Heart left ventricle (tissue), 16 donors: ENCODE measurements at regions not wholly inside any gene's neighbourhood (a gene's known extent, or its start where the extent isn't known, plus 50 kb on each side); places are given as distances from the start of the nearest gene placed in this dataset.

Experiments
- ATAC-seq, 4 donors: fragments of 200-7000 bp; cut with Tn5 transposase; one replicate each; pipeline ENCODE4 v1.9.1; 2020 to 2022; ENCODE audit warnings: moderate library complexity in 4 of 4, mild to moderate bottlenecking in 3 of 4, moderate number of reproducible peaks in 1 of 4
- DNase-seq, 5 donors: peaks; one replicate each; pipeline ENCODE4 v3.0.0-alpha.2; 2020
- H3K27ac ChIP-seq, 12 donors: fragments of 200-600 bp; sonication (generic) in 4 of 12; one replicate each; pipeline versions ENCODE4 v1.5.0 to v1.8.0; 2016 to 2022; ENCODE audit warnings: mild to moderate bottlenecking in 2 of 12
- H3K27me3 ChIP-seq, 9 donors: fragments of 200-600 bp; sonication (generic) in 2 of 9; one replicate each; pipeline versions ENCODE4 v1.5.1 to v1.8.0; 2016 to 2022; ENCODE audit warnings: mild to moderate bottlenecking in 3 of 9
- H3K36me3 ChIP-seq, 9 donors: fragments of 200-600 bp; sonication (generic) in 2 of 9; one replicate each; pipeline versions ENCODE4 v1.5.0 to v1.8.0; 2018 to 2022; ENCODE audit warnings: mild to moderate bottlenecking in 2 of 9
- H3K4me1 ChIP-seq, 12 donors: fragments of 200-600 bp; sonication (generic) in 4 of 12; one replicate each; pipeline versions ENCODE4 v1.5.0 to v1.8.0; 2016 to 2022; ENCODE audit warnings: mild to moderate bottlenecking in 3 of 12
- H3K4me3 ChIP-seq, 12 donors: fragments of 200-600 bp; sonication (generic) in 4 of 12; one replicate each; pipeline versions ENCODE4 v1.5.0 to v1.8.0; 2017 to 2022; ENCODE audit warnings: mild to moderate bottlenecking in 9 of 12, moderate library complexity in 4 of 12
- H3K9me3 ChIP-seq, 12 donors: fragments of 200-600 bp; sonication (generic) in 4 of 12; one replicate each; pipeline versions ENCODE4 v1.5.0 to v1.8.0; 2016 to 2022; ENCODE audit warnings: mild to moderate bottlenecking in 1 of 12
- POLR2A ChIP-seq, 2 donors: fragments of 450-650 bp; IDR thresholded peaks; one replicate each; pipeline ENCODE4 v1.6.1; 2017; ENCODE audit warnings: antibody characterized with exemption in 2 of 2, mild to moderate bottlenecking in 2 of 2, moderate library complexity in 2 of 2
- WGBS, 4 donors: extraction: QIAGEN DNeasy Blood & Tissue Kit in 2 of 4; methylation state at CpG; one replicate each; pipeline versions ENCODE4 v1.1.5 to v1.1.7; 2013 to 2018; 5-methylcytosine and 5-hydroxymethylcytosine counted together
- intact Hi-C, 10 donors: fragments of 100-400 bp; cut with DNase I; formaldehyde crosslinking; loops; one replicate each; pipeline versions ENCODE4 v1.11.1 to v1.14.2; 2022
- TF ChIP-seq, protein P1 (sequence below), 12 donors: fragments of 200-600 bp; sonication (generic) in 4 of 12; IDR thresholded peaks; one replicate each; pipeline versions ENCODE4 v1.5.0 to v1.8.0; 2018 to 2022; ENCODE audit warnings: antibody characterized with exemption in 12 of 12, mild to moderate bottlenecking in 5 of 12
- donor health status: ischemic (EF 13 %, LVEDD 7.1; RV severe dilation, severe dysfunction).
- donor health status: healthy with polysubstance abuse.
- donor health status: DM: no; HTN: yes; CAD: no.
- donor health status: DM: no; HTN: no; CAD: no.
- donor health status: ischemic (EF 25% LVEDD 6.9; RV normal size, moderate dysfunction).
- donor health status: ischemic (EF 25% LVEDD 5.7; RV mildly dilated, moderate dysfunction).
- donor health status: healthy.
- donor health status: DM: yes; HTN: yes; CAD: no.
- donor health status: ischemic (EF 35%, LVEDD 5.7; RV mildly dilated, moderate dysfunction).
- donor health status: nonischemic (EF 11% LVEDD 7.7; RV severe dilation, severe dysfunction).
- donor health status: DM: yes; HTN: yes; CAD: no.
- donor health status: PGD.
- donor health status: ischemic (EF 29% LVEDD 5.4; RV normal size, mild dysfunction).
- donor health status: nonischemic (EF 23%, LVEDD 6.1; RV moderate dilation, normal function).

DNA sequence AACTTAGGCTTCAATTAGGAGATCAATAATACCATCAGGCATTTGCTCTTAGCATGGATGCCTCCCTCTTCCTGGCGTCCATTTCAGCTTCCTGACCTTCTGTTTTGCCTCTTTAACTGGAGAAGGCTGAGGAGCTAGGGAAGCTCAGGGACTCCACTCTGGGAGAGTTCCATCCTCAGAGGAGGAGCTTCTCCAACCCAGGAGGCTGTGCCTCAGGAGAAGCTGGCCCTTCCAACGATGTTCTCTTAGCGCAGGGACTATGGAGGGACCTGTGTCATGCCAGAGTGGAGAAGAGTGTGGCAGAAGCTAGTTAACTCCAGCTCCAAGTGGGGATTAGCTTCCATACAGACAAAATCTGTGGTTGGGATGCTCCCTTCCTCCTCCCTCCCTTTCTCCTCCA, 58.0 kb downstream of the KCNA5 start:
- Histone ChIP-seq H3K4me3 (no peak overlapping the region), H3K9me3 (no peaks in the 10 kb centered on the region), H3K27me3 (peaks cover 0 to 5% (median 0%) of the 10 kb centered on the region in 9 donors), H3K4me1 (peaks cover 0 to 11% (median 0%) of the 10 kb centered on the region in 12 donors), H3K36me3 (no peaks in the 10 kb centered on the region), H3K27ac (no peak overlapping the region)
- ATAC-seq: no peak
- 73 to 92% (median 82%) methylated on average over 3 of the region's 3 CpGs for WGBS, 4 donors
- no peak for DNase-seq
- TF ChIP-seq, protein P1, sequence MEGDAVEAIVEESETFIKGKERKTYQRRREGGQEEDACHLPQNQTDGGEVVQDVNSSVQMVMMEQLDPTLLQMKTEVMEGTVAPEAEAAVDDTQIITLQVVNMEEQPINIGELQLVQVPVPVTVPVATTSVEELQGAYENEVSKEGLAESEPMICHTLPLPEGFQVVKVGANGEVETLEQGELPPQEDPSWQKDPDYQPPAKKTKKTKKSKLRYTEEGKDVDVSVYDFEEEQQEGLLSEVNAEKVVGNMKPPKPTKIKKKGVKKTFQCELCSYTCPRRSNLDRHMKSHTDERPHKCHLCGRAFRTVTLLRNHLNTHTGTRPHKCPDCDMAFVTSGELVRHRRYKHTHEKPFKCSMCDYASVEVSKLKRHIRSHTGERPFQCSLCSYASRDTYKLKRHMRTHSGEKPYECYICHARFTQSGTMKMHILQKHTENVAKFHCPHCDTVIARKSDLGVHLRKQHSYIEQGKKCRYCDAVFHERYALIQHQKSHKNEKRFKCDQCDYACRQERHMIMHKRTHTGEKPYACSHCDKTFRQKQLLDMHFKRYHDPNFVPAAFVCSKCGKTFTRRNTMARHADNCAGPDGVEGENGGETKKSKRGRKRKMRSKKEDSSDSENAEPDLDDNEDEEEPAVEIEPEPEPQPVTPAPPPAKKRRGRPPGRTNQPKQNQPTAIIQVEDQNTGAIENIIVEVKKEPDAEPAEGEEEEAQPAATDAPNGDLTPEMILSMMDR (IDR thresholded peaks at IDR 0.05): no peak
- no peak for TF ChIP-seq POLR2A (IDR thresholded peaks at IDR 0.05)
- intact Hi-C loops: no loop called here

DNA sequence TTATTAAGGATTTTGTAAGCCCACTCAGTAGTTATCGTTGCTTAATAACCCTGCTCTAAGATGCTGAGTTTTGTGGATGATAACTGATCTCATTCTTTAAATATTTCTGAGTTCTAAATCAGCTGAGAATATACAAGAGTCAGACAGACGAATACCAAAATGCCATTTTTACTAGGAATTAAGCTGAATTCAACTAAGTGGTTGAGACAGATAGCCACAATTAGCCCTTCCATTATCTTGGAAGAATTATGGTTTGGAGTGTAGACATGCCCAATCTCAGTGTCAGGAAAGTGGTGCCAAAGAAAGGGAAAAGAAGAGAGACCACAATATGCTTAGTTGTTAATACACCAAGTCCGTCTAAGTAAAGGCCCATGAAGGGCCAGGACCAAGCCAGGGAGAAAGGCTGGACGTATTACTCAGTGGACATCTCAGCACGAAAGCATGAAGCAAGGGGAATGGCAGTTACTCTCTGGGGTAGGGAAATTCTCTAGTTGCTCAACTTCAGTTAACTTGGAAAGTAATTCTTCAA, 58.6 kb downstream of the KCNA5 start:
- no peak for ATAC-seq
- no peaks in the 10 kb centered on the region for H3K36me3 ChIP-seq
- H3K27ac ChIP-seq: no peak overlapping the region
- DNase-seq: no peak
- no peak overlapping the region for H3K4me3 ChIP-seq
- WGBS, 4 donors: 79 to 89% (median 88%) methylated on average over 5 of the region's 5 CpGs
- TF ChIP-seq POLR2A (IDR thresholded peaks at IDR 0.05): no peak
- TF ChIP-seq, protein P1 (IDR thresholded peaks at IDR 0.05): no peak
- intact Hi-C loops: no loop called here
- peaks cover 0 to 11% (median 0%) of the 10 kb centered on the region in 12 donors for H3K4me1 ChIP-seq
- H3K27me3 ChIP-seq: peaks cover 0 to 8% (median 0%) of the 10 kb centered on the region in 9 donors
- no peaks in the 10 kb centered on the region for H3K9me3 ChIP-seq

DNA sequence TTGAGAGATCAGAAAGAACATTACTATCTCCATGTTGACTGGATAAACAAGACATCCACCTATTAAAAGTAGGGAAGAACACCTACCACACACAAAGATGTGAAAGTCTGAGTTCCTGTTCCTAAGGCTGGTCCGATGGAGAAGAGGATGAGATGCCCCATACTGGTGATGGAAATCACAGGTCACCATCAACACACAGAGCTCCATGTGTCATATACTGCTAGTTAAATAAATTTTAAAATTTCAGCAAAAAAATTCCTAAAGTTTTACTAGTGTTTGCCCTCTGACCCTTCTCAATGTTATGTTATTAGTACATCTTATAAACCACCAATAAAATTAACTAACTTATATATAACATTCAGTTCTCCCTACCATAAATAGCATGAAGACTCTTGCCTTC, 59.1 kb downstream of the KCNA5 start:
- Histone ChIP-seq H3K4me1 (peaks cover 0 to 11% (median 0%) of the 10 kb centered on the region in 12 donors), H3K27me3 (peaks cover 0 to 8% (median 0%) of the 10 kb centered on the region in 9 donors), H3K27ac (no peak overlapping the region), H3K9me3 (no peaks in the 10 kb centered on the region), H3K36me3 (no peaks in the 10 kb centered on the region), H3K4me3 (no peak overlapping the region)
- intact Hi-C loops: no loop called here
- DNase-seq (no peak), ATAC-seq (no peak)
- TF ChIP-seq POLR2A (IDR thresholded peaks at IDR 0.05): no peak
- TF ChIP-seq, protein P1 (IDR thresholded peaks at IDR 0.05): no peak
- WGBS, 4 donors: 80 to 93% (median 90%) methylated on average over 1 of the region's 1 CpG

DNA sequence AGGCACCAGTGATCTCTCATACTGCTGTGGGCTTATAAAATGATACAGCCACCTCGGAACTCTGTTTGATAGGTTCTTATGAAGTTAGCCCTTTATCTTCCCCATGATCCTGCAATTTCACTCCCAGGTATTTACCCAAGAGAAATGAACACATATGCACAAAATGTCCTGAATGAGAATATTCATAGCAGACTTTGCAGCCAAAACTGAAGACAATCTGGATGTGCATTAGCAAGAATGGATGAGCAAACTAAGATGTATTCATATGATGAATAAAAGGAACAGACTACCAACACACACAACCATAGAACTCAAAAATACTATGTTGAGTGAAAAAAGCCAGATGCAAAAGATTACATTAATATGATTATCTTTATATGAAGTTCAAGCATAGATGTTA, 66.7 kb downstream of the KCNA5 start:
- H3K9me3 ChIP-seq: no peaks in the 10 kb centered on the region
- intact Hi-C loops: no loop called here
- no peak overlapping the region for H3K4me3 ChIP-seq
- WGBS, 4 donors: 62 to 96% (median 78%) methylated on average over 1 of the region's 1 CpG
- H3K27ac ChIP-seq: no peak overlapping the region
- ATAC-seq (no peak), DNase-seq (no peak)
- H3K4me1 ChIP-seq: no peaks in the 10 kb centered on the region
- H3K36me3 ChIP-seq: no peaks in the 10 kb centered on the region
- H3K27me3 ChIP-seq: peaks cover 0 to 7% (median 0%) of the 10 kb centered on the region in 9 donors
- TF ChIP-seq, protein P1 (IDR thresholded peaks at IDR 0.05): no peak
- TF ChIP-seq POLR2A (IDR thresholded peaks at IDR 0.05): no peak
